Heart left ventricle (tissue), 13 donors: ENCODE measurements at regions not wholly inside any gene's neighbourhood (a gene's known extent, or its start where the extent isn't known, plus 50 kb on each side); places are given as distances from the start of the nearest gene placed in this dataset.
"Not testable (repeated sequence)": the region's sequence is repeated elsewhere in the genome, so short reads cannot be mapped to it uniquely, and the experiment has no call there.

Source experiments
- CTCF ChIP-seq, 12 donors: fragments of 200-600 bp; sonication (generic) in 4 of 12; IDR thresholded peaks; one replicate each; pipeline versions ENCODE4 v1.5.0 to v1.8.0; 2018 to 2022; ENCODE audit warnings: antibody characterized with exemption in 12 of 12, mild to moderate bottlenecking in 5 of 12
- POLR2A ChIP-seq, 2 donors: fragments of 450-650 bp; IDR thresholded peaks; one replicate each; pipeline ENCODE4 v1.6.1; 2017; ENCODE audit warnings: antibody characterized with exemption in 2 of 2, mild to moderate bottlenecking in 2 of 2, moderate library complexity in 2 of 2
- donor health status: ischemic (EF 13 %, LVEDD 7.1; RV severe dilation, severe dysfunction).
- donor health status: DM: no; HTN: yes; CAD: no.
- donor health status: DM: no; HTN: no; CAD: no.
- donor health status: ischemic (EF 25% LVEDD 6.9; RV normal size, moderate dysfunction).
- donor health status: ischemic (EF 25% LVEDD 5.7; RV mildly dilated, moderate dysfunction).
- donor health status: ischemic (EF 35%, LVEDD 5.7; RV mildly dilated, moderate dysfunction).
- donor health status: nonischemic (EF 11% LVEDD 7.7; RV severe dilation, severe dysfunction).
- donor health status: DM: yes; HTN: yes; CAD: no.
- donor health status: PGD.
- donor health status: ischemic (EF 29% LVEDD 5.4; RV normal size, mild dysfunction).
- donor health status: nonischemic (EF 23%, LVEDD 6.1; RV moderate dilation, normal function).

GRCh38 chr2:123804126-123804525 is 221.0 kb upstream of the CNTNAP5 start:
- not testable (repeated sequence) for TF ChIP-seq CTCF, POLR2A (IDR thresholded peaks at IDR 0.05)
